ENCODE measurements at regions not wholly inside any gene's neighbourhood (a gene's known extent, or its start where the extent isn't known, plus 50 kb on each side); places are given as distances from the start of the nearest gene placed in this dataset.

GRCh38 chr16:73480381-73480780 lies 432.5 kb upstream of the ZFHX3 start:
- Histone ChIP-seq H3K9ac (ENCODE audit: low read length) (no peak overlapping the region), H3K36me3 (ENCODE audit: control insufficient read depth, insufficient read depth, low read length) (no peaks in the 10 kb centered on the region), H3K27me3 (ENCODE audit: control insufficient read depth, insufficient read depth, low read length) (no peaks in the 10 kb centered on the region), H3K4me1 (ENCODE audit: control insufficient read depth, insufficient read depth, low read length) (no peaks in the 10 kb centered on the region), H3K27ac (ENCODE audit: low read depth, low read length) (no peak overlapping the region), H3K4me3 (ENCODE audit: low read length) (no peak overlapping the region)

- Histone ChIP-seq H3K4me3 (ENCODE audit: low read length) (no peak overlapping the region), H3K36me3 (ENCODE audit: control insufficient read depth, insufficient read depth, low read length) (no peaks in the 10 kb centered on the region), H3K9ac (ENCODE audit: low read length) (no peak overlapping the region), H3K27me3 (ENCODE audit: control insufficient read depth, insufficient read depth, low read length) (no peaks in the 10 kb centered on the region), H3K27ac (ENCODE audit: low read depth, low read length) (no peak overlapping the region), H3K4me1 (ENCODE audit: control insufficient read depth, insufficient read depth, low read length) (peaks cover 4% of the 10 kb centered on the region)
Measured at GRCh38 chr16:73473713-73474112, 425.8 kb upstream of the ZFHX3 start.

- H3K36me3 ChIP-seq (ENCODE audit: control insufficient read depth, insufficient read depth, low read length), result no peaks in the 10 kb centered on the region
- no peaks in the 10 kb centered on the region for H3K27me3 ChIP-seq (ENCODE audit: control insufficient read depth, insufficient read depth, low read length)
- H3K4me3 ChIP-seq (ENCODE audit: low read length), result no peak overlapping the region
- no peak overlapping the region for H3K27ac ChIP-seq (ENCODE audit: low read depth, low read length)
- H3K4me1 ChIP-seq (ENCODE audit: control insufficient read depth, insufficient read depth, low read length), result no peaks in the 10 kb centered on the region
- H3K9ac ChIP-seq (ENCODE audit: low read length), result no peak overlapping the region
Measured at GRCh38 chr16:73464834-73465233, 416.9 kb upstream of the ZFHX3 start.

- H3K36me3 ChIP-seq (ENCODE audit: control insufficient read depth, insufficient read depth, low read length), result no peaks in the 10 kb centered on the region
- no peak overlapping the region for H3K4me3 ChIP-seq (ENCODE audit: low read length)
- no peak overlapping the region for H3K27ac ChIP-seq (ENCODE audit: low read depth, low read length)
- H3K27me3 ChIP-seq (ENCODE audit: control insufficient read depth, insufficient read depth, low read length), result no peaks in the 10 kb centered on the region
- no peaks in the 10 kb centered on the region for H3K4me1 ChIP-seq (ENCODE audit: control insufficient read depth, insufficient read depth, low read length)
- no peak overlapping the region for H3K9ac ChIP-seq (ENCODE audit: low read length)
Measured at GRCh38 chr16:73459586-73459985, 411.7 kb upstream of the ZFHX3 start.

GRCh38 chr16:73457851-73458250 lies 409.9 kb upstream of the ZFHX3 start:
- Histone ChIP-seq H3K4me1 (ENCODE audit: control insufficient read depth, insufficient read depth, low read length) (no peaks in the 10 kb centered on the region), H3K9ac (ENCODE audit: low read length) (no peak overlapping the region), H3K27ac (ENCODE audit: low read depth, low read length) (no peak overlapping the region), H3K36me3 (ENCODE audit: control insufficient read depth, insufficient read depth, low read length) (no peaks in the 10 kb centered on the region), H3K27me3 (ENCODE audit: control insufficient read depth, insufficient read depth, low read length) (no peaks in the 10 kb centered on the region), H3K4me3 (ENCODE audit: low read length) (no peak overlapping the region)

GRCh38 chr16:73448970-73449369 lies 401.0 kb upstream of the ZFHX3 start:
- Histone ChIP-seq H3K9ac (ENCODE audit: low read length) (no peak overlapping the region), H3K4me3 (ENCODE audit: low read length) (no peak overlapping the region), H3K36me3 (ENCODE audit: control insufficient read depth, insufficient read depth, low read length) (no peaks in the 10 kb centered on the region), H3K27ac (ENCODE audit: low read depth, low read length) (no peak overlapping the region), H3K4me1 (ENCODE audit: control insufficient read depth, insufficient read depth, low read length) (no peaks in the 10 kb centered on the region), H3K27me3 (ENCODE audit: control insufficient read depth, insufficient read depth, low read length) (no peaks in the 10 kb centered on the region)

- Histone ChIP-seq H3K27ac (ENCODE audit: low read depth, low read length) (no peak overlapping the region), H3K4me3 (ENCODE audit: low read length) (no peak overlapping the region), H3K27me3 (ENCODE audit: control insufficient read depth, insufficient read depth, low read length) (no peaks in the 10 kb centered on the region), H3K9ac (ENCODE audit: low read length) (no peak overlapping the region), H3K4me1 (ENCODE audit: control insufficient read depth, insufficient read depth, low read length) (no peaks in the 10 kb centered on the region), H3K36me3 (ENCODE audit: control insufficient read depth, insufficient read depth, low read length) (no peaks in the 10 kb centered on the region)
Measured at GRCh38 chr16:73447846-73448245, 399.9 kb upstream of the ZFHX3 start.

GRCh38 chr16:73434621-73435020 lies 386.7 kb upstream of the ZFHX3 start:
- H3K4me1 ChIP-seq (ENCODE audit: control insufficient read depth, insufficient read depth, low read length), result no peaks in the 10 kb centered on the region
- H3K27ac ChIP-seq (ENCODE audit: low read depth, low read length), result no peak overlapping the region
- H3K4me3 ChIP-seq (ENCODE audit: low read length), result no peak overlapping the region
- no peaks in the 10 kb centered on the region for H3K27me3 ChIP-seq (ENCODE audit: control insufficient read depth, insufficient read depth, low read length)
- no peak overlapping the region for H3K9ac ChIP-seq (ENCODE audit: low read length)
- H3K36me3 ChIP-seq (ENCODE audit: control insufficient read depth, insufficient read depth, low read length), result no peaks in the 10 kb centered on the region

- Histone ChIP-seq H3K36me3 (ENCODE audit: control insufficient read depth, insufficient read depth, low read length) (no peaks in the 10 kb centered on the region), H3K27ac (ENCODE audit: low read depth, low read length) (no peak overlapping the region), H3K9ac (ENCODE audit: low read length) (no peak overlapping the region), H3K27me3 (ENCODE audit: control insufficient read depth, insufficient read depth, low read length) (no peaks in the 10 kb centered on the region), H3K4me1 (ENCODE audit: control insufficient read depth, insufficient read depth, low read length) (no peaks in the 10 kb centered on the region), H3K4me3 (ENCODE audit: low read length) (no peak overlapping the region)
Measured at GRCh38 chr16:73433731-73434307, 385.9 kb upstream of the ZFHX3 start.

- Histone ChIP-seq H3K9ac (ENCODE audit: low read length) (no peak overlapping the region), H3K27me3 (ENCODE audit: control insufficient read depth, insufficient read depth, low read length) (no peaks in the 10 kb centered on the region), H3K36me3 (ENCODE audit: control insufficient read depth, insufficient read depth, low read length) (no peaks in the 10 kb centered on the region), H3K4me1 (ENCODE audit: control insufficient read depth, insufficient read depth, low read length) (no peaks in the 10 kb centered on the region), H3K4me3 (ENCODE audit: low read length) (no peak overlapping the region), H3K27ac (ENCODE audit: low read depth, low read length) (no peak overlapping the region)
Measured at GRCh38 chr16:73432850-73433730, 385.2 kb upstream of the ZFHX3 start.

- H3K27ac ChIP-seq (ENCODE audit: low read depth, low read length), result no peak overlapping the region
Measured at GRCh38 chr16:73430138-73430537, 382.2 kb upstream of the ZFHX3 start.

GRCh38 chr16:73428121-73428520 lies 380.2 kb upstream of the ZFHX3 start:
- H3K4me3 ChIP-seq (ENCODE audit: low read length), result no peak overlapping the region
- no peaks in the 10 kb centered on the region for H3K36me3 ChIP-seq (ENCODE audit: control insufficient read depth, insufficient read depth, low read length)
- no peak overlapping the region for H3K9ac ChIP-seq (ENCODE audit: low read length)
- no peaks in the 10 kb centered on the region for H3K27me3 ChIP-seq (ENCODE audit: control insufficient read depth, insufficient read depth, low read length)
- H3K4me1 ChIP-seq (ENCODE audit: control insufficient read depth, insufficient read depth, low read length), result no peaks in the 10 kb centered on the region
- H3K27ac ChIP-seq (ENCODE audit: low read depth, low read length), result no peak overlapping the region

More at GRCh38 chr16:73430138-73430537, 382.2 kb upstream of the ZFHX3 start:
- H3K27me3 ChIP-seq (ENCODE audit: control insufficient read depth, insufficient read depth, low read length), result no peaks in the 10 kb centered on the region
- H3K9ac ChIP-seq (ENCODE audit: low read length), result no peak overlapping the region
- no peaks in the 10 kb centered on the region for H3K36me3 ChIP-seq (ENCODE audit: control insufficient read depth, insufficient read depth, low read length)
- H3K4me3 ChIP-seq (ENCODE audit: low read length), result no peak overlapping the region
- H3K4me1 ChIP-seq (ENCODE audit: control insufficient read depth, insufficient read depth, low read length), result no peaks in the 10 kb centered on the region

- H3K27ac ChIP-seq (ENCODE audit: low read depth, low read length), result no peak overlapping the region
- H3K36me3 ChIP-seq (ENCODE audit: control insufficient read depth, insufficient read depth, low read length), result no peaks in the 10 kb centered on the region
- H3K27me3 ChIP-seq (ENCODE audit: control insufficient read depth, insufficient read depth, low read length), result no peaks in the 10 kb centered on the region
- no peak overlapping the region for H3K9ac ChIP-seq (ENCODE audit: low read length)
- H3K4me3 ChIP-seq (ENCODE audit: low read length), result no peak overlapping the region
- no peaks in the 10 kb centered on the region for H3K4me1 ChIP-seq (ENCODE audit: control insufficient read depth, insufficient read depth, low read length)
Measured at GRCh38 chr16:73427164-73427563, 379.2 kb upstream of the ZFHX3 start.
